ENCODE measurements at regions not wholly inside any gene's neighbourhood (a gene's known extent, or its start where the extent isn't known, plus 50 kb on each side); places are given as distances from the start of the nearest gene placed in this dataset.

DNA sequence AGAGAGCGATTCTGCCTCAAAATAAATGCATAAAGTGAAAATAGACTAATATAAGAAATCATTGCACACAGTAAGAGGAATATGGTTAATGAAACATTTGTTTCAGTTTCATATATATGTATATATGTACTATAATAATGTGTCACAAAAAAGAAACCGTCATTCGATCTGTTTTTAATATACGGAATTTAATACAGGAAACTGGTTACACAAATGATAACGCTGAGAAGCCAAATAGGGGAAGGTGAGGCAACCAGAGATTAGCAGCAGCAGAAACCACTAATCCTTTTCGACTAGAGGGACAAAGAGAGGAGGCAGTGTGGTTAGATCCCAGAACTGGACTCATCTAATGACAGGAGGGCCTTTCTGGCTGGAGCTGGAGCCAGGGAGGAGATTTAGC lies 64.2 kb upstream of the GREB1L start:
- TF ChIP-seq POLR2A (IDR thresholded peaks at IDR 0.05; ENCODE audit: low read depth, low read length), result no peak
- TF ChIP-seq POLR2AphosphoS5 (IDR thresholded peaks at IDR 0.05; ENCODE audit: low read depth, low read length), result no peak

All from GM12892 (cell line).